ENCODE measurements at regions not wholly inside any gene's neighbourhood (a gene's known extent, or its start where the extent isn't known, plus 50 kb on each side); places are given as distances from the start of the nearest gene placed in this dataset.
"Not testable (repeated sequence)": the region's sequence is repeated elsewhere in the genome, so short reads cannot be mapped to it uniquely, and the experiment has no call there.

GRCh38 chr14:45705940-45706534, 453.0 kb upstream of the MIS18BP1 start:
- no peak for DNase-seq

- peak; percentile 76 for DNase-seq
Measured at GRCh38 chr14:45699471-45699870, 446.5 kb upstream of the MIS18BP1 start.

- no peak for DNase-seq
Measured at GRCh38 chr14:45698462-45699134, 445.6 kb upstream of the MIS18BP1 start.

GRCh38 chr14:45686771-45687170, 433.8 kb upstream of the MIS18BP1 start:
- no peak for DNase-seq

- DNase-seq = no peak
Measured at GRCh38 chr14:45680531-45680930, 427.5 kb upstream of the MIS18BP1 start.

- no peak for DNase-seq
Measured at GRCh38 chr14:45679853-45680252, 426.9 kb upstream of the MIS18BP1 start.

- DNase-seq = no peak
Measured at GRCh38 chr14:45678163-45678562, 425.2 kb upstream of the MIS18BP1 start.

- no peak for DNase-seq
Measured at GRCh38 chr14:45673420-45673819, 420.4 kb upstream of the MIS18BP1 start.

GRCh38 chr14:45664668-45665356, 411.8 kb upstream of the MIS18BP1 start:
- peak; percentile 75 for DNase-seq

GRCh38 chr14:45658917-45659299, 405.9 kb upstream of the MIS18BP1 start:
- DNase-seq = no peak

GRCh38 chr14:45658226-45658916, 405.4 kb upstream of the MIS18BP1 start:
- no peak for DNase-seq

GRCh38 chr14:45651890-45652289, 398.9 kb upstream of the MIS18BP1 start:
- no peak for DNase-seq

GRCh38 chr14:45650754-45651153, 397.8 kb upstream of the MIS18BP1 start:
- no peak for DNase-seq

- DNase-seq = no peak
Measured at GRCh38 chr14:45649051-45649450, 396.0 kb upstream of the MIS18BP1 start.

GRCh38 chr14:45641541-45641940, 388.5 kb upstream of the MIS18BP1 start:
- no peak for DNase-seq

- not testable (repeated sequence) for DNase-seq
Measured at GRCh38 chr14:45634651-45635441, 381.8 kb upstream of the MIS18BP1 start.

- no peak for DNase-seq
Measured at GRCh38 chr14:45633220-45633984, 380.4 kb upstream of the MIS18BP1 start.

GRCh38 chr14:45621731-45622130, 368.7 kb upstream of the MIS18BP1 start:
- no peak for DNase-seq

- no peak for DNase-seq
Measured at GRCh38 chr14:45619831-45620230, 366.8 kb upstream of the MIS18BP1 start.

- DNase-seq = no peak
Measured at GRCh38 chr14:45610318-45610717, 357.3 kb upstream of the MIS18BP1 start.

- no peak for DNase-seq
Measured at GRCh38 chr14:45587142-45587541, 334.1 kb upstream of the MIS18BP1 start.

GRCh38 chr14:45559626-45560025, 306.6 kb upstream of the MIS18BP1 start:
- no peak for DNase-seq

Measured in islet precursor cell (in vitro differentiated cells).